ENCODE measurements at regions not wholly inside any gene's neighbourhood (a gene's known extent, or its start where the extent isn't known, plus 50 kb on each side); places are given as distances from the start of the nearest gene placed in this dataset.

DNA sequence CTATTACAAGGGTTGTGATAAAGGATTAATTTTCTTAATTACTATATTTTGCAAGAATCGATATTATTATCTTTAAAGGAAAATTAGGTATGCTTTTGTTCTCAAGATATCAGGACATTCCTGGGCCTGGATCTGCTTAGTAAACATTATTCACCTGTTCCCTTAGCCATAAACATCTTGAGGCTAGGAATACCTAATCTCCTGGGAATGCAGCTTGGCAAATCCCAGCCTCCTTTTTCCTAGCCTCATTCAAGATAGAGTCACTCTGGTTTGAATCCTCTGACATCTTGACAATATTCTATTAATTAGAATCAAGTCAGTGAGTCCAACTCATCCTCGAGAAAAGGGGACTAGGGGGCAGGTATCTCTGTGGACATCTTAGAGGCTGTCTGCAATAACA is 327.1 kb downstream of the STIM2 start:
- no peak for DNase-seq

DNA sequence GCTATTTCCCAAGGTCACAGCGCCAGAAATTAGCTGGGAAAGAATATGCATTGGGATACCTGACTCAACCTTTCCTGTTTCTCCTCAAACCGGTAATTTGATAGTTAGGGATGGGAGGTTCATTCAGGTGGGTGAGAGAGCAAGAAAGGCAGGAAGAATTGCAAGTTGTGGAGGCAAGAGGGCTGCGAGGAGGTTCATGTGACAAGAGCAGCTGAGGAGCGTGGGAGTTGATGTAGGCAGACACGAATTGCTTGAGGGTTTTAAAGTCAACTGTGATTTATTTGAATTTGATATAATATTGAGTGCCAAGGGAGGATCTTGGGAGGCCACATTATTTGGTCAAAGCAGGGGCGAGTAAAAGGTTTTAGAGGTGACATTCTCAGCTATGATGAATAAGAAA is 329.0 kb downstream of the STIM2 start:
- DNase-seq, result no peak

DNA sequence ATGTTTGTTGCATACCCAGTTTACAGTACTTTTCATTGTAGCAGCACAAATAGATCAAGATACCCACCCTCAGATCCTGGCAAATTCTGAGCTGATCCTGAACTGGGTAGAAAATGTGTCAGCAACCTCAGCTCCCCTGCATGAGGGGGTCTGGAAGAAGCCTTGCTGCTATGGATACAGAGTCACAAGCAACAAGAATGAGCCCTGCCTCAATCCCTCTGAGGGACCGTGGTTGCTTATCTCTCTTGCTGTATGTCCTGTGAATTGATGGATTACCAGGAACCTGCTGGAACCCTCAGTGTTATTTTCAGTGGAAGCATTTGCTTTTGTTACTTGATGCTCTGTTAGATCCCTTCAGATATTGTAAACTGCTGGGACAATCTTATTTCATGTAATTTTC is 331.0 kb downstream of the STIM2 start:
- no peak for DNase-seq

DNA sequence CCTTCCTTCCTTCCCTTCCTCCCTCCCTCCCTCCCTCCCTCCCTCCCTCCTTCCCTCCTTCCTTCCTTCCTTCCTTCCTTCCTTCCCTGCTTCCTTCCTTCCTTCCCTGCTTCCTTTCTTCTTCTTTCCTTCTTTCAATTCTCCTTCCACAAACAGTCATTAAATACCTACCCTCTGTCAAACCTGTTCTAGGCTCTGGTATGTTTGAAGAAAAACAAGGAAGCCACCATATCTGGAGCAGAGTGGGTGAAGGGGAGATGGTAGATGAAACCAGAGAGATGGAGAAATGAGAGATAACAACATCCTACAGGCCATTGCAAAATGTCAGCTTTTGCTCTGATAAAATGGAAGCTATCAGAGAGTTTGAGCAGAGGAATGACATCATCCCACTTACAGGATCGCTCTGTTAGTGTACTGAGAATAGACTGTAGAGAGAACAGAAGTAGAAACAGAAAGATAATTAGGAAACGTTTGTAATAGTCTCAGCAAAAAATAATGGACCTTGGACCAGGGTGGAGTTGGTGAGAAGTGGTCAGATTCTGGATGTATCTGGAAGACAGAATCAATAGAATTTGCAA is 334.0 kb downstream of the STIM2 start:
- DNase-seq, result no peak

DNA sequence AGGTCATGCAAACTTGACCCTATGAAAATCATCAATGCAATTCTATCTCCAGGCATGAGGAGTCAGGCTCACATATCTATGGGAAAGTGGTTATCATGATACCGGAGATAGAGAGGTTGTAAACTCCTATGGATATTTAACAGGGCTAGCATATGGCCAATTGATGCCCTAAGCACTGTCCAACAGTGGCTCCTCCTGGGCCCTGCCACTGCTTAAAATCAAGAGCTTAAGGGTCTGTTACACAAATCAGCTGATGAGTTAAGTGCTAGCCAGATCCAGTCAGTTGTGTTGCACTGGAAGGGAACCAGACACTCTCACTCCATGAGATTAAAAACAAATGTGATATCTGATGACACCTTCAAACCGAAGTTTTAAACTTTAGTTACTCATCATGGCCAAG is 337.6 kb downstream of the STIM2 start:
- DNase-seq, result no peak

DNA sequence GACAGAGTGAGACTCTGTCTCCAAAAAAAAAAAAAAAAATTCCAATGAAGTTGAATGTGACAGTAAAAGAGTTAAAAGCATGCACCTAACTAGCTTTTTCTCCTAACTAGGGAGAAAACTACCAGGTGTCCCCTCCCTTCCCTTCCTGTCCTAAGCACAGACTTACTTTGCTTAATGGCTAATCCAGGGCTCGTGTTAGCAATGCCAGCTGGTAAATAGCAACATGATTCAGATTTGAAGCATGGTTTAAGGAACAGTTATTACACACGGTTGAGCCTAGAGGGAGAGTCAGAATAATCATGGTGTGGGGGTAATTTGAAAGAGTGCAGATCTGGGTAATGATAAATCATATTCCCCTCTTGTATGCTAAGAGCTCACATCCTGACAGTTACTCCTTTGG is 338.3 kb downstream of the STIM2 start:
- no peak for DNase-seq

DNA sequence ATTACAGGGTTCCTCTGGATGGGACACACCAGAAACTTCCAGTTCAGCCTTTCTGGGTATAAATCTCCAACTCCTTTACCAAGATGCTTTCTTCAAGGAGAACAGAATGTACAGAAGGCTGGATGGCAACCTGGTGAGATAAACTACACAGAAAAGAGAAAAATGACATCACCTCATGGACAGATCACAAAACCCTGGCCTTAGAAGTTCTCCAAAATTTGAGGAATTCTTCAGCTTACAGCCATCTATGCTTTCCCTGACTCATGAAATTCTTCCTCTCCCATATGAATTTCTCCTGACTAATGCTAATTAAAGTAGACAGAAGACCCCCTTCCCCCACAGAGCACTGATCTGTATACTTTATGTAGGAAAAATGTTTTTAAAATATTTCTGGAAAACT is 345.4 kb downstream of the STIM2 start:
- no peak for DNase-seq

DNA sequence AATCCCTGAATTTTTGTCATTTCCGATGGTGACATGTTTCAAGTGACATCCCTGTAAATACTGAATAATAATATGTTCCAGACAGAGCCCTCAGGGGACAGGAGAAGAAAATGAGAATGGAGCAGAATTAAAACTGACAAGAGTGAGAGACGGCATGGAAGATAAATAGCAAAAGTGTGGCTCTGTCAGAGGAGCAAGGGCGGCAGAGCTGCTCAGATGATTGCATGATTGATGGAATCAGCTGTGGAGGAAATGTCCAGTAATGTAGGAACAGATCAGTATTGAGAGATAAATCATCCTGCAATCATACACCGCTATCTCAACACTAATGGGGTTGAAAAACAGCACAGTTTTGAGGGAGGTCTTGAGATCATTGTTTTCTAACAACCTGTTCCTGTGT is 350.3 kb downstream of the STIM2 start:
- no peak for DNase-seq

DNA sequence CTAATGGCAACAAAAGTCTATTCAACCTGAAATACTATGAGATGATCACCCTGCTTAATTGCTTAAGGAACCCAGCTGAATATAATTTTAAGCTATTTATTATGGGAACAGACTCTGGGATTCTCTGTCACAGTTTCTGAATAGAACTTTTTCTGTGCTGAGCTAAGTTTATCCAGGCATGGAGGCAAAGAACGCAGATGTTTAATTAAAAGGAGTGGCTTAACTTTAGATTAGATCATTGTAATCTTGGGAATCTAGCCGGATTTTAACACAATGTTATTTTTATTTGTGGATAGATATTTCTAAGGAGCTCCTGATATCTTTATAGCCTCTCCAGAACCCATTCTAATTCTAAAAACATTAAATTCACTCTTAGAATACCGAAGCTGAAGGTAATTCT is 353.4 kb downstream of the STIM2 start:
- DNase-seq, result no peak

GRCh38 chr4:27215220-27215826 is 354.7 kb downstream of the STIM2 start:
- DNase-seq, result no peak

DNA sequence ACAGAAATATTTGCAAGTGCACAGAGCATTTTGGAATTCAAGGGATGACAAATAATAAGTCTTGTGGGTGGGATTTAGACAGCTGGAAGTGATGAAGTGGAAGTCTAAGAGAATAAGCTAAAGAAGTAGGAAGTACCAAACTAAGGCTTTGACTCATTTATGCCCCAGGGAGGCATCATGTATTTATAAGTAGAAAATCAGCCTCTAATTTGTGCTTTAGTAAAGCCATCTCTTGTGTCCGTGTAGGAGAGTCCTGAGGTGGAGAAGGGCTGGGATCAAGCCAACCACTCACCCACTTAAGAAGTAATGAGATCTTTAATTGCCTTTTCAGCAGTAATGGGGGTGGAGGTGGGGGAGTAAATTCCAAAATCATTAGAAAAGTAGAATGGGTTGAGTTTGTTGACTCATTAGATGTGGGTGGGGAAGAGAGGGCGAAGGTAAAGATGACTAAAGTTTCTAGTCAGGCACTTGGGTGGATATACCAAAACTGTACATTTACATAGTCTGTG is 356.7 kb downstream of the STIM2 start:
- DNase-seq, result no peak

GRCh38 chr4:27218013-27218412 is 357.4 kb downstream of the STIM2 start:
- DNase-seq, result no peak

- DNase-seq, result no peak
These were observed 362.7 kb downstream of the STIM2 start for GRCh38 chr4:27223326-27223725.

DNA sequence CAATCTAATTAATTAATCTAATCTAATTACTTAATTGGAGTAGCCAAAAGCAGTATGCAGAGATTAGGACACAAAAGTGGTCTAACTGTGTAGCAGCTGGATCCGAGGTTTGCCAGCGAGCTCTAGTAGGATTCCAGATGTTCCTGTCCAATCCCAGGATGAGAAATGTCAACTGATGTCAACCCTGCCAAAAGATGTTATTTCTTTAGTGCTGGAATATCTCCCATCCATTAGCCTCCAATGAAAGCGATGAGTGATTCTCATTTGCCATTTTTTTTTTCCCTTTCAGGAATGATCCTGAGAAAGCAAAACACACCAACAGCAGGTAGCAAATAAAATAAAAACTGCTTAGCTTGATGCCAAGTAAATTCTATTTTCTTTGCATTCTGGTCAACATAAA is 372.9 kb downstream of the STIM2 start:
- DNase-seq, result no peak

GRCh38 chr4:27234306-27234899 is 373.8 kb downstream of the STIM2 start:
- DNase-seq, result no peak

- no peak for DNase-seq
These were observed 379.0 kb downstream of the STIM2 start for GRCh38 chr4:27239641-27240040.

- no peak for DNase-seq
These were observed 381.6 kb downstream of the STIM2 start for GRCh38 chr4:27242217-27242616.

DNA sequence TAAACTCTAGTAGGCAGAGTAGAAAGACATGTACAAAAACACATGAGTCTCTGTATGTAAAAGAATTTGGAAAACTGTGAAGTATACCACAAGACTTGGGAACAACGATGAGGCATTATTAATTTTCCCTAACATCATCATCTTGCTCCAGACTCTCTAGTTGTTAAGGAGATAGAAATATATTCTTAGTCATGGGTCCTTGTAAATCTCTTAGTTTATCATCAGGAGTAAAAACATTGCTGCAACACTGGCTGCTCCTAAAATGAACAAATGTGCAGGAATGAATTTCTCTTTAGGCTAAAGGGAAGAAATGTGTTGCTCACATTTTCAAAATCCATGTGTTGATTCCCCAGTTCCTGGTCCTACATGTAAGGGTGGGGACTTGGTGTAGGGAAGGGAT is 384.6 kb downstream of the STIM2 start:
- DNase-seq, result no peak

DNA sequence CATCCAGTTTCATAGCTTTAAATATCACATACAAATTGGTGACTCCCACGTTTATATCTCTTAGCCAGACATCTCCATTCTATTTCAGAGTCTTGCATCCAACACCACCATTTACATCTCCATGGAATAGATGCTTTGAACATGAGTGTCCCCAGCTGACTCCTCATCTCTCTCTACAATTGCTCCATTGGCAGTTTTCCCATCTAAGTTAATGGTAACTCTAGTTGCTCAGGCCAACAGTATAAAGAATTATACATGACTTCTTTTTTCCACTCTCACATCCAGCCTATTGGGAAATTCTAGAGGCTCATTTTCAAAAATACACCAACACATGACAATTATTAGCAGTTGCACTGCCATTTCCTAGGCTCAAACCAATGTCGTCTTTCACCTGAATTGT is 388.2 kb downstream of the STIM2 start:
- DNase-seq, result no peak

- DNase-seq, result no peak
These were observed 391.1 kb downstream of the STIM2 start for GRCh38 chr4:27251771-27252170.

GRCh38 chr4:27267339-27267969 is 406.8 kb downstream of the STIM2 start:
- DNase-seq, result no peak

DNA sequence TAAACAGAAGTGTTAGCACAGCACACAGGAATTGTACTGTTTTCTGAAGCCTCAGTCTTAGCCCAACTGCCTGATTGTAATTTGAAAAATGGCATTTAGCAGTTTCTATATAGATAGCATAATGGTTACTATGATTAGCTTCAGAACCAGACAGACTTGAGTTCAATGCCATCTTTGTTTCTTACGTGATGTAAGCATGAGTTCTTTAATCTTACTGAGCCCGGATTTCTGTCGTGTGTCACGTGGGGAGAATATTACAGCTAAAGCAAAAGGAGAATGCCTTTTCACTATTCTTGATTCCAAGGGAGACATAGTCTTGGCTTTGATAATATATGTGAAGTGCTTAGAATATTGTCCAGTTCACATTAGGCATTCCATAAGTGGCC is 407.3 kb downstream of the STIM2 start:
- no peak for DNase-seq

DNA sequence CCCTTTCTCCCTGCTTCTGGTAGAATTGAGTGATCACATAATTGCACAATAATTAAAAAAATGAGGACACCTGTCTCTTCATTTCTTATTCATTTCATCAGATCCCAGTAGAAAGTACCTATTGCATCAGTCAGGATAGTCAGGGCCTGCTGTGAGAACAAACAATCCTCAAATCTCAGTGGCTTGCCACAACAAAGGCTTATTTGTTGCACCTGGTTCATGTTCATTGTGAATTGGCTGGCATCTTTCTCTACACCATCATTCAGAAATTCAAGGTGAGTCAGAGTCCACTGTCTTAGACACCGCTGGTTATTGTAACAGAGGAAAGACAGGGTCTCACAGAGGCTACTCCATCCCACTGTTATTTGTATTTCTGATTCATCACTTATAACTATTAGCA is 409.8 kb downstream of the STIM2 start:
- DNase-seq, result no peak

- DNase-seq, result no peak
These were observed 410.9 kb downstream of the STIM2 start for GRCh38 chr4:27271555-27271954.
